ENCODE measurements at regions not wholly inside any gene's neighbourhood (a gene's known extent, or its start where the extent isn't known, plus 50 kb on each side); places are given as distances from the start of the nearest gene placed in this dataset.
"Not testable (repeated sequence)": the region's sequence is repeated elsewhere in the genome, so short reads cannot be mapped to it uniquely, and the experiment has no call there.

- no peak overlapping the region for H3K9ac ChIP-seq
Observed at GRCh38 chr2:113334147-113334546, 55.4 kb upstream of the PAX8 start.

DNA sequence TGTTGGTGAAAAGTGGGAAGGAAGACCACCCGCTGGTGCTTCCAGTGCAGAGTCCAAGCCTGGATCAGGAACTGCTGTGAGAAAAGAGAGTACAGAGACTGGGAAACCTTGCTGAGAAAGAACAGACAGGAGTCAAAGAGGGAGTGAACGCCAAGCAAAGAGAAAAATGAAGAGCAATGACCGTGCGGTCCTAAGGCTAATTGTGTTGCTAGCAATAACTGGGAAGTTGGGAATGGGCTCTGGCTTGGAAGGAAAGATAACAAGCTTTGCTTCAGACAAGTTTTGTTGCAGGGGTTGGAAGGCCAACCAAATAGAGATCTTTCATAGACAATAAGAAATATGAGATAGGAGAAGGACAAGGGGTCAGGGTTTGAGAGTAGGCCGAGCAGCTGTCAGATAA, 55.0 kb upstream of the PAX8 start:
- not testable (repeated sequence) for H3K4me1 ChIP-seq, H3K4me3 ChIP-seq, H3K9ac ChIP-seq, H3K4me2 ChIP-seq, H3K9me3 ChIP-seq, H4K20me1 ChIP-seq, H3K36me3 ChIP-seq, H3K27ac ChIP-seq, H3K27me3 ChIP-seq

More at GRCh38 chr2:113334147-113334546, 55.4 kb upstream of the PAX8 start:
- no peaks in the 10 kb centered on the region for H3K27me3 ChIP-seq
- TF ChIP-seq Cebpa-rat (IDR thresholded peaks at IDR 0.05) = no peak
- H3K9me3 ChIP-seq = no peaks in the 10 kb centered on the region
- H3K4me1 ChIP-seq = no peaks in the 10 kb centered on the region
- H3K4me2 ChIP-seq = no peak overlapping the region
- H3K27ac ChIP-seq = no peak overlapping the region
- H4K20me1 ChIP-seq = no peaks in the 10 kb centered on the region
- no peaks in the 10 kb centered on the region for H3K36me3 ChIP-seq
- no peak overlapping the region for H3K4me3 ChIP-seq

DNA sequence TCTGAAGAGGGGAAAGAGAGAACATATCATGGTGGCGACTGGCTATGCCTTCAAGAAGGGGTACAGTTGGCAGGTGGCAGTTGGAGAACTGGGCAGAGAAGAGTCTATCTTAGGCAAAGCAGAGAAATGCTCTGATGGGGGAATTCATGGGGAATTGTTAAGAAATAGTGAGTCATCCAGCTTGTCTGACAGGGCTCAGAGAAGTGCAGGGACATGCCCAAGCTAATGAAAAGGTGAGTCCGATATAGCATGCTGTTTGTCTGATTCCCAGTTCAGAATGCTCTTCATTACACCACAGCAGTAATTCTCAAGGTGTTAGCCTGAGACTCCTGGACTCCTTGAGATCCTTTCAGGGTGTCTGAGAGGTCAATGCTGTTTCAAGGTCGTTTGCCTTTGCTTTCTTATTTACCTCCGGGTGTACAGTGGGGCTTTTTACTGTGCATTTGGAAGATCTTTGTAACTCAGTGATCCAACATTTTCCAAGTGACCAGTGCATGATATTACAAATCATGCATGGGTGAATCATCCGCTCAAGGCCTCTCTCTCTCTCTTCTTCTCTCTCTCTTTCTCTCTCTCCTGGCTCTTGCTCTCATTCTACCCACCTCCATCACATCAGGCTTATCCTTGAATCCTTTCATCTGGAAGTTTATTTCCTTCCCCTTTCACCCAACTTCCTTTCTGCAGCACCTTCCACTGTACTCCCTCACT, 51.5 kb upstream of the PAX8 start:
- not testable (repeated sequence) for H3K4me2 ChIP-seq, H4K20me1 ChIP-seq, H3K9ac ChIP-seq, H3K27ac ChIP-seq, H3K27me3 ChIP-seq, H3K4me3 ChIP-seq, H3K9me3 ChIP-seq, H3K4me1 ChIP-seq, H3K36me3 ChIP-seq

DNA sequence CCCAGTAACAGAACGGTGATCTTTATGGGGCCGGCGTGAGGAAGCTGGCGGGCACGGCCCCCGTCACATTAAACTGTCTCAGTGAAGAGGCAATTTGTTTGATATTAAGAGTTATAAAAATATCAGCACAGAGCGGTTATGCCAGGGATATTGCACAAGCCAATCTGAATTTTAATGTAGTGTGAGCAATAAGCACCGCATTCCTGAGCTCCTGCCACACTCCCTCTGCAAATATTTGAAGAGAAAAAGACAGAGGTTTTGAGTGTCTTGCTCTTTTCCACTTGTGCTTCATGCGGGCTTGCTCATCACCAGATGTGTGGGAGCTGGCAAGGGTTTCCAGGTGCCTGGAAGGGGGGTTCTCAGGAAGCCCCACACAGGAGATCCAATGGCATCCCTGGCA, 50.3 kb upstream of the PAX8 start:
- H3K9me3 ChIP-seq, H4K20me1 ChIP-seq, H3K27ac ChIP-seq, H3K9ac ChIP-seq, H3K4me2 ChIP-seq, H3K27me3 ChIP-seq, H3K4me3 ChIP-seq, H3K36me3 ChIP-seq: not testable (repeated sequence)
- peaks cover 15% of the 10 kb centered on the region for H3K4me1 ChIP-seq

- peaks cover 19% of the 10 kb centered on the region for H3K4me1 ChIP-seq
- not testable (repeated sequence) for H3K4me2 ChIP-seq, H3K27me3 ChIP-seq, H3K36me3 ChIP-seq, H3K9me3 ChIP-seq, H3K4me3 ChIP-seq, H3K27ac ChIP-seq, H4K20me1 ChIP-seq, H3K9ac ChIP-seq
Observed at GRCh38 chr2:113328572-113328971, 49.9 kb upstream of the PAX8 start.

All from BLaER1 (cell line).